Gastrocnemius medialis (tissue), 4 donors: ENCODE measurements at regions not wholly inside any gene's neighbourhood (a gene's known extent, or its start where the extent isn't known, plus 50 kb on each side); places are given as distances from the start of the nearest gene placed in this dataset.

Source experiments
- POLR2A ChIP-seq, 2 donors: fragments of 450-650 bp; IDR thresholded peaks; one replicate each; pipeline ENCODE4 v1.6.1; 2017; ENCODE audit warnings: antibody characterized with exemption in 2 of 2, mild to moderate bottlenecking in 2 of 2, moderate library complexity in 2 of 2
- TF ChIP-seq, protein P1 (sequence below), 5 experiments: fragments of 450-650 bp in 3 of 5; fragments of 200-600 bp in 2 of 5; sonication (generic) in 2 of 5; IDR thresholded peaks in 4 of 5; conservative IDR thresholded peaks in 1 of 5; 1 replicate in 4 of 5; 2 replicates in 1 of 5; pipeline ENCODE4 v1.5.1; 2016 to 2019; ENCODE audit warnings: antibody characterized with exemption in 5 of 5, mild to moderate bottlenecking in 3 of 5, moderate library complexity in 3 of 5

DNA sequence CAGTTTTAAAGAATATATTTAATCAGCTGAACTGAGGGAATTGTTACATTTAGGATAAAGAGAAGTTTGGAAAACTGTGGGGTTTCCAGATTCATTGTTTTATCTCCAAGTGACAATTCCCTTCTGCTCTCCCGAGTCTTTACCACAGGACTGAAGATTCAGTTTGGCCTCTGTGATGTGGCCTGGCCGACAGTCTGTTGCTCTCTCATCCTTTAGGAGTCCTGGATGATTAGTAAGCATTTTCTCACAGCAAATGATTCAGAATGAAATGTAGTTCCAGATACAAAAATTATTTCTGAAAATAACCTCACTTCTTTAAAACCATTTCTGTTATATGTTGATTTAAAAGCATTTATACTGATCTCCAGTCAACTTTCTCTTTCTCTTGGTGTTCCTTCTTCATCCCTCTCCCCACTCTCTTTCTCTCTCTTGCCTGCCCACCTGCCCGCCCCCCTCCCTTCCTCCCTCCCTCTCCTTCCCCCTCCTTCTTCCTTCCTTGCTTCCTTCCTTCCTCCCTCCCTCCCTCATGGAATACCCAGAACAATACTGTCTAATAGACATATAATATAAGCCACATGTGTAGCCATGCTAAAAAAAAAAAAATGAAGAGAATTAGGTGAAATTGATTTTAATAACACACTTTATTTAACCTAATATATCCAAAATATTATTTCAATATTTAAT lies 254.9 kb downstream of the PRL start:
- TF ChIP-seq, protein P1, sequence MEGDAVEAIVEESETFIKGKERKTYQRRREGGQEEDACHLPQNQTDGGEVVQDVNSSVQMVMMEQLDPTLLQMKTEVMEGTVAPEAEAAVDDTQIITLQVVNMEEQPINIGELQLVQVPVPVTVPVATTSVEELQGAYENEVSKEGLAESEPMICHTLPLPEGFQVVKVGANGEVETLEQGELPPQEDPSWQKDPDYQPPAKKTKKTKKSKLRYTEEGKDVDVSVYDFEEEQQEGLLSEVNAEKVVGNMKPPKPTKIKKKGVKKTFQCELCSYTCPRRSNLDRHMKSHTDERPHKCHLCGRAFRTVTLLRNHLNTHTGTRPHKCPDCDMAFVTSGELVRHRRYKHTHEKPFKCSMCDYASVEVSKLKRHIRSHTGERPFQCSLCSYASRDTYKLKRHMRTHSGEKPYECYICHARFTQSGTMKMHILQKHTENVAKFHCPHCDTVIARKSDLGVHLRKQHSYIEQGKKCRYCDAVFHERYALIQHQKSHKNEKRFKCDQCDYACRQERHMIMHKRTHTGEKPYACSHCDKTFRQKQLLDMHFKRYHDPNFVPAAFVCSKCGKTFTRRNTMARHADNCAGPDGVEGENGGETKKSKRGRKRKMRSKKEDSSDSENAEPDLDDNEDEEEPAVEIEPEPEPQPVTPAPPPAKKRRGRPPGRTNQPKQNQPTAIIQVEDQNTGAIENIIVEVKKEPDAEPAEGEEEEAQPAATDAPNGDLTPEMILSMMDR (IDR thresholded peaks at IDR 0.05 in 4 of 5, conservative IDR thresholded peaks at IDR 0.05 in 1 of 5): no peak
- TF ChIP-seq POLR2A (IDR thresholded peaks at IDR 0.05): no peak
